ENCODE measurements at regions not wholly inside any gene's neighbourhood (a gene's known extent, or its start where the extent isn't known, plus 50 kb on each side); places are given as distances from the start of the nearest gene placed in this dataset.
"Not testable (repeated sequence)": the region's sequence is repeated elsewhere in the genome, so short reads cannot be mapped to it uniquely, and the experiment has no call there.

DNA sequence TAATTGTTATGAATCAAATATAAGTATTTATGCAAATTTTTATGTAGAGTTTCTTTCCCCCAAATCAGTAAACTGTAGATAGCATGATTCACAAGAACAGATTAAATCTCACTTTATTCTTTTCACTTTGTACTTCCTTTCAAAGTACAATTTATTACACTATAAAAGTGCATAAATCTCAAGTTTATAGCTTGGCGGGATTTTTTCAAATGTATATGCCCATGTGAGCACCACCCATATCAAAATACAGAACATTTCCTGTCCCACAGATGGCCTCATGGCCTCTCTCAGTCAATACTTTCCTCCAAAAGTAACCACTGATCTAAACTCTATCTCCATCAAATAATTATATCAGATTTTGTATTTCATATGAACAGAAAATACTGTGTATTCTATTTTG lies 196.1 kb upstream of the THRB start:
- in situ Hi-C loops (cut with HindIII; ENCODE audit: low pct_unique_long_range_greater_than_20kb, low sequenced_read_pairs): no loop called here
- no peaks in the 10 kb centered on the region for H3K27me3 ChIP-seq (ENCODE audit: control insufficient read depth, insufficient read depth, low read length)
- BruUV-seq (replicated peaks): no TSS peak
- no peak overlapping the region for H3K27ac ChIP-seq (ENCODE audit: low read length)
- H3K36me3 ChIP-seq (ENCODE audit: control insufficient read depth, insufficient read depth, low read length): no peaks in the 10 kb centered on the region
- intact Hi-C loops (cut with micrococcal nuclease; ENCODE audit: unreplicated experiment): no loop called here
- ATAC-seq (no peak), DNase-seq (ENCODE audit: low read depth, low spot score) (no peak)
- no peak overlapping the region for H3K4me3 ChIP-seq (ENCODE audit: low read depth in 2 of 2, low read length in 2 of 2)
- ChIA-PET POLR2A (no interaction called here), CTCF (no interaction called here)
- no peaks in the 10 kb centered on the region for H3K4me1 ChIP-seq (ENCODE audit: control insufficient read depth, insufficient read depth, low read length)
- H3K9me3 ChIP-seq (ENCODE audit: control insufficient read depth, insufficient read depth, low read depth, low read length): no peaks in the 10 kb centered on the region
- TF ChIP-seq POLR2AphosphoS5 (IDR thresholded peaks at IDR 0.05; ENCODE audit: low read depth, low read length) (no peak), SIN3A (IDR thresholded peaks at IDR 0.05; ENCODE audit: borderline replicate concordance, insufficient read depth, low read depth, low read length) (no peak), TCF7L2 (IDR thresholded peaks at IDR 0.05; ENCODE audit: low read depth, low read length) (no peak)
- TF ChIP-seq, protein P1, sequence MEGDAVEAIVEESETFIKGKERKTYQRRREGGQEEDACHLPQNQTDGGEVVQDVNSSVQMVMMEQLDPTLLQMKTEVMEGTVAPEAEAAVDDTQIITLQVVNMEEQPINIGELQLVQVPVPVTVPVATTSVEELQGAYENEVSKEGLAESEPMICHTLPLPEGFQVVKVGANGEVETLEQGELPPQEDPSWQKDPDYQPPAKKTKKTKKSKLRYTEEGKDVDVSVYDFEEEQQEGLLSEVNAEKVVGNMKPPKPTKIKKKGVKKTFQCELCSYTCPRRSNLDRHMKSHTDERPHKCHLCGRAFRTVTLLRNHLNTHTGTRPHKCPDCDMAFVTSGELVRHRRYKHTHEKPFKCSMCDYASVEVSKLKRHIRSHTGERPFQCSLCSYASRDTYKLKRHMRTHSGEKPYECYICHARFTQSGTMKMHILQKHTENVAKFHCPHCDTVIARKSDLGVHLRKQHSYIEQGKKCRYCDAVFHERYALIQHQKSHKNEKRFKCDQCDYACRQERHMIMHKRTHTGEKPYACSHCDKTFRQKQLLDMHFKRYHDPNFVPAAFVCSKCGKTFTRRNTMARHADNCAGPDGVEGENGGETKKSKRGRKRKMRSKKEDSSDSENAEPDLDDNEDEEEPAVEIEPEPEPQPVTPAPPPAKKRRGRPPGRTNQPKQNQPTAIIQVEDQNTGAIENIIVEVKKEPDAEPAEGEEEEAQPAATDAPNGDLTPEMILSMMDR (IDR thresholded peaks at IDR 0.05): no peak
- TF ChIP-seq, protein P2, sequence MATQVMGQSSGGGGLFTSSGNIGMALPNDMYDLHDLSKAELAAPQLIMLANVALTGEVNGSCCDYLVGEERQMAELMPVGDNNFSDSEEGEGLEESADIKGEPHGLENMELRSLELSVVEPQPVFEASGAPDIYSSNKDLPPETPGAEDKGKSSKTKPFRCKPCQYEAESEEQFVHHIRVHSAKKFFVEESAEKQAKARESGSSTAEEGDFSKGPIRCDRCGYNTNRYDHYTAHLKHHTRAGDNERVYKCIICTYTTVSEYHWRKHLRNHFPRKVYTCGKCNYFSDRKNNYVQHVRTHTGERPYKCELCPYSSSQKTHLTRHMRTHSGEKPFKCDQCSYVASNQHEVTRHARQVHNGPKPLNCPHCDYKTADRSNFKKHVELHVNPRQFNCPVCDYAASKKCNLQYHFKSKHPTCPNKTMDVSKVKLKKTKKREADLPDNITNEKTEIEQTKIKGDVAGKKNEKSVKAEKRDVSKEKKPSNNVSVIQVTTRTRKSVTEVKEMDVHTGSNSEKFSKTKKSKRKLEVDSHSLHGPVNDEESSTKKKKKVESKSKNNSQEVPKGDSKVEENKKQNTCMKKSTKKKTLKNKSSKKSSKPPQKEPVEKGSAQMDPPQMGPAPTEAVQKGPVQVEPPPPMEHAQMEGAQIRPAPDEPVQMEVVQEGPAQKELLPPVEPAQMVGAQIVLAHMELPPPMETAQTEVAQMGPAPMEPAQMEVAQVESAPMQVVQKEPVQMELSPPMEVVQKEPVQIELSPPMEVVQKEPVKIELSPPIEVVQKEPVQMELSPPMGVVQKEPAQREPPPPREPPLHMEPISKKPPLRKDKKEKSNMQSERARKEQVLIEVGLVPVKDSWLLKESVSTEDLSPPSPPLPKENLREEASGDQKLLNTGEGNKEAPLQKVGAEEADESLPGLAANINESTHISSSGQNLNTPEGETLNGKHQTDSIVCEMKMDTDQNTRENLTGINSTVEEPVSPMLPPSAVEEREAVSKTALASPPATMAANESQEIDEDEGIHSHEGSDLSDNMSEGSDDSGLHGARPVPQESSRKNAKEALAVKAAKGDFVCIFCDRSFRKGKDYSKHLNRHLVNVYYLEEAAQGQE (IDR thresholded peaks at IDR 0.05; ENCODE audit: insufficient read depth in 1 of 2, low read depth in 2 of 2, low read length in 1 of 2): no peak

DNA sequence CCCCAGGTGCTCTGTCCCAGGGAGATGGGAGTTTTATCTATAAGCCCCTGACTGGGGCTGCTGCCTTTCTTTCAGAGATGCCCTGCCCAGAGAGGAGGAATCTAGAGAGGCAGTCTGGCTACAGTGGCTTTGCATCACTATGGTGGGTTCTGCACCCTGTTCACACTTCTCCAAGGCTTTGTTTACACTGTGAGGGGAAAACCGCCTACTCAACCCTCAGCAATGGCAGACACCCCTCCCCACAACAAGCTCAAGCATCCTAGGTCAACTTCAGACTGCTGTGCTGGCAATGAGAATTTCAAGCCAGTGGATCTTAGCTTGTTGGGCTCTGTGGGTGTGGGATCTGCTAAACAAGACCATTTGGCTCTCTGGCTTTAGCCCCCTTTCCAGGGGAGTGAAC lies 204.4 kb upstream of the THRB start:
- CTCF ChIA-PET: interaction anchor here (0.7 kb wide), 1 partner anchor 339 kb away, joined by 4 read pairs; no protein-coding TSS in a partner anchor
- BruUV-seq (replicated peaks); H3K4me1 ChIP-seq (ENCODE audit: control insufficient read depth, insufficient read depth, low read length); H3K27ac ChIP-seq (ENCODE audit: low read length); H3K9me3 ChIP-seq (ENCODE audit: control insufficient read depth, insufficient read depth, low read depth, low read length); DNase-seq (ENCODE audit: low read depth, low spot score); ATAC-seq; intact Hi-C loops (cut with micrococcal nuclease; ENCODE audit: unreplicated experiment); in situ Hi-C loops (cut with HindIII; ENCODE audit: low pct_unique_long_range_greater_than_20kb, low sequenced_read_pairs); H3K36me3 ChIP-seq (ENCODE audit: control insufficient read depth, insufficient read depth, low read length); H3K27me3 ChIP-seq (ENCODE audit: control insufficient read depth, insufficient read depth, low read length); POLR2A ChIA-PET; H3K4me3 ChIP-seq (ENCODE audit: low read depth in 2 of 2, low read length in 2 of 2): not testable (repeated sequence)

DNA sequence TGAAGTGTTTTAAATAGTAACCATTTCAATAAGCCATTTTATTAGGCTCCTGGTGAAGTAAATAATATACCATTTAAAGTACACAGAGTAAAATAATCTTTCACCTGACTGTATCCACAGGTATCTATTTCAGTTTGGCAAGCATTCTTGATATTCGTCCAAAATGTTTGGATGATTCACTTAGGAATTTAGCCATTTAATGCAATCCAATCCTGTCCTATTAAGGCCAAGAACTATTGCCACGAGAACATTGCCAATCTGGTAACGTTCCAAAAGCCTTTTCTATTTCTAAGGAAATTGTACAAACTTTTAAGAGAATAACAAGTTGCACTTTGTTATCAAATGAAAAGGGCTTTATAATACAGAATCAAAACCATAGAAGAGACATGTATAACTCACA lies 209.8 kb upstream of the THRB start:
- H3K27ac ChIP-seq (ENCODE audit: low read length): no peak overlapping the region
- 0 out of 2 replicates have a peak, but pooled peaks cover 3% of the 10 kb centered on the region for H3K27me3 ChIP-seq (ENCODE audit: control insufficient read depth, insufficient read depth, low read length)
- BruUV-seq (replicated peaks): no TSS peak
- in situ Hi-C loops (cut with HindIII; ENCODE audit: low pct_unique_long_range_greater_than_20kb, low sequenced_read_pairs): no loop called here
- no peak for ATAC-seq
- no peak overlapping the region for H3K4me3 ChIP-seq (ENCODE audit: low read depth in 2 of 2, low read length in 2 of 2)
- intact Hi-C loops (cut with micrococcal nuclease; ENCODE audit: unreplicated experiment): no loop called here
- no peak for DNase-seq (ENCODE audit: low read depth, low spot score)
- H3K9me3 ChIP-seq (ENCODE audit: control insufficient read depth, insufficient read depth, low read depth, low read length): no peaks in the 10 kb centered on the region
- no peaks in the 10 kb centered on the region for H3K36me3 ChIP-seq (ENCODE audit: control insufficient read depth, insufficient read depth, low read length)
- ChIA-PET CTCF (no interaction called here), POLR2A (no interaction called here)
- TF ChIP-seq, protein P2 (IDR thresholded peaks at IDR 0.05; ENCODE audit: insufficient read depth in 1 of 2, low read depth in 2 of 2, low read length in 1 of 2): no peak
- no peak for TF ChIP-seq TCF7L2 (IDR thresholded peaks at IDR 0.05; ENCODE audit: low read depth, low read length)
- TF ChIP-seq, protein P1 (IDR thresholded peaks at IDR 0.05): no peak
- TF ChIP-seq POLR2AphosphoS5 (IDR thresholded peaks at IDR 0.05; ENCODE audit: low read depth, low read length): no peak
- no peak for TF ChIP-seq SIN3A (IDR thresholded peaks at IDR 0.05; ENCODE audit: borderline replicate concordance, insufficient read depth, low read depth, low read length)
- no peaks in the 10 kb centered on the region for H3K4me1 ChIP-seq (ENCODE audit: control insufficient read depth, insufficient read depth, low read length)
